ENCODE measurements at regions not wholly inside any gene's neighbourhood (a gene's known extent, or its start where the extent isn't known, plus 50 kb on each side); places are given as distances from the start of the nearest gene placed in this dataset.

GRCh38 chr3:62954580-62954979, 79.4 kb upstream of the CADPS start:
- TF ChIP-seq CTCF (IDR thresholded peaks at IDR 0.05; ENCODE audit: low read depth, low read length) (no peak), MYC (IDR thresholded peaks at IDR 0.05; ENCODE audit: low read depth, low read length) (no peak)

Measured in NB4 (cell line).